ENCODE measurements at regions not wholly inside any gene's neighbourhood (a gene's known extent, or its start where the extent isn't known, plus 50 kb on each side); places are given as distances from the start of the nearest gene placed in this dataset.
"Not testable (repeated sequence)": the region's sequence is repeated elsewhere in the genome, so short reads cannot be mapped to it uniquely, and the experiment has no call there.

- FAIRE-seq (no peak), DNase-seq (ENCODE audit: low spot score) (no peak), ATAC-seq (no peak)
- H3K4me1 ChIP-seq (ENCODE audit: insufficient read depth, low read length), result no peaks in the 10 kb centered on the region
- no peak overlapping the region for H3K4me2 ChIP-seq (ENCODE audit: low read depth, low read length)
- no peak for TF ChIP-seq BORCS8-MEF2B (CRISPR knock-in tag; IDR thresholded peaks at IDR 0.05)
- TF ChIP-seq POGZ (CRISPR knock-in tag; IDR thresholded peaks at IDR 0.05), result no peak
- TF ChIP-seq, protein P1, sequence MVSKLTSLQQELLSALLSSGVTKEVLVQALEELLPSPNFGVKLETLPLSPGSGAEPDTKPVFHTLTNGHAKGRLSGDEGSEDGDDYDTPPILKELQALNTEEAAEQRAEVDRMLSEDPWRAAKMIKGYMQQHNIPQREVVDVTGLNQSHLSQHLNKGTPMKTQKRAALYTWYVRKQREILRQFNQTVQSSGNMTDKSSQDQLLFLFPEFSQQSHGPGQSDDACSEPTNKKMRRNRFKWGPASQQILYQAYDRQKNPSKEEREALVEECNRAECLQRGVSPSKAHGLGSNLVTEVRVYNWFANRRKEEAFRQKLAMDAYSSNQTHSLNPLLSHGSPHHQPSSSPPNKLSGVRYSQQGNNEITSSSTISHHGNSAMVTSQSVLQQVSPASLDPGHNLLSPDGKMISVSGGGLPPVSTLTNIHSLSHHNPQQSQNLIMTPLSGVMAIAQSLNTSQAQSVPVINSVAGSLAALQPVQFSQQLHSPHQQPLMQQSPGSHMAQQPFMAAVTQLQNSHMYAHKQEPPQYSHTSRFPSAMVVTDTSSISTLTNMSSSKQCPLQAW (CRISPR knock-in tag; IDR thresholded peaks at IDR 0.05), result no peak
- no peak for TF ChIP-seq ZNF674 (CRISPR knock-in tag; IDR thresholded peaks at IDR 0.05; ENCODE audit: low read depth)
- TF ChIP-seq ZNF512 (CRISPR knock-in tag; IDR thresholded peaks at IDR 0.05), result no peak
- H3K36me3 ChIP-seq (replicated peaks in 1 of 2; ENCODE audit: control insufficient read depth in 1 of 2, insufficient read depth in 2 of 2, low read length in 2 of 2), result no peaks in the 10 kb centered on the region
- H3K27ac ChIP-seq (ENCODE audit: extremely low read length, insufficient read depth, low read length), result no peak overlapping the region
- peaks cover 4% of the 10 kb centered on the region; the same call in 1 of the 2 replicates for H3K9me3 ChIP-seq (ENCODE audit: low read length)
- H3K27me3 ChIP-seq (ENCODE audit: control insufficient read depth in 1 of 2, insufficient read depth in 2 of 2, low read length in 2 of 2), result no peaks in the 10 kb centered on the region
- no peaks in the 10 kb centered on the region for H4K20me1 ChIP-seq (ENCODE audit: insufficient read depth, low read length)
- ChIA-PET CTCF (ENCODE audit: low intra/inter-chr PET ratio, low total read pairs) (no interaction called here), POLR2A (no interaction called here)
- 7% methylated on average over 3 of the region's 3 CpGs for WGBS (ENCODE audit: low lambda C conversion rate)
- H3K4me3 ChIP-seq (replicated peaks in 1 of 3; ENCODE audit: insufficient read depth in 1 of 3, low read depth in 2 of 3, low read length in 3 of 3), result no peak overlapping the region
- BruUV-seq (replicated peaks), result no TSS peak
- H3K79me2 ChIP-seq (ENCODE audit: insufficient read depth, low read length), result no peaks in the 10 kb centered on the region
- no peak overlapping the region for H2AFZ ChIP-seq (ENCODE audit: low read length)
- in situ Hi-C loops (cut with HindIII; ENCODE audit: extremely low pct_ligation_motif_present, low pct_unique_long_range_greater_than_20kb), result no loop called here
- no peak overlapping the region for H3K9ac ChIP-seq (ENCODE audit: insufficient read depth, low read depth, low read length)
- intact Hi-C loops (cut with micrococcal nuclease; ENCODE audit: unreplicated experiment), result no loop called here
Observed at GRCh38 chr11:135015966-135016365, 603.9 kb upstream of the B3GAT1 start.

- H3K9ac ChIP-seq (ENCODE audit: insufficient read depth, low read depth, low read length); H3K79me2 ChIP-seq (ENCODE audit: insufficient read depth, low read length); CTCF ChIA-PET (ENCODE audit: low intra/inter-chr PET ratio, low total read pairs); H3K4me3 ChIP-seq (replicated peaks in 1 of 3; ENCODE audit: insufficient read depth in 1 of 3, low read depth in 2 of 3, low read length in 3 of 3); BruUV-seq (replicated peaks); H3K4me1 ChIP-seq (ENCODE audit: insufficient read depth, low read length); H3K27me3 ChIP-seq (ENCODE audit: control insufficient read depth in 1 of 2, insufficient read depth in 2 of 2, low read length in 2 of 2); H3K9me3 ChIP-seq (ENCODE audit: low read length); DNase-seq (ENCODE audit: low spot score); in situ Hi-C loops (cut with HindIII; ENCODE audit: extremely low pct_ligation_motif_present, low pct_unique_long_range_greater_than_20kb); ATAC-seq; H3K36me3 ChIP-seq (replicated peaks in 1 of 2; ENCODE audit: control insufficient read depth in 1 of 2, insufficient read depth in 2 of 2, low read length in 2 of 2); H3K4me2 ChIP-seq (ENCODE audit: low read depth, low read length); H4K20me1 ChIP-seq (ENCODE audit: insufficient read depth, low read length); intact Hi-C loops (cut with micrococcal nuclease; ENCODE audit: unreplicated experiment); H3K27ac ChIP-seq (ENCODE audit: extremely low read length, insufficient read depth, low read length); POLR2A ChIA-PET; FAIRE-seq; H2AFZ ChIP-seq (ENCODE audit: low read length): not testable (repeated sequence)
- WGBS (ENCODE audit: low lambda C conversion rate), result 31% methylated on average over 2 of the region's 2 CpGs
Observed at GRCh38 chr11:135011313-135011712, 599.3 kb upstream of the B3GAT1 start.
